Suppressor macrophage (primary cell): ENCODE measurements at regions not wholly inside any gene's neighbourhood (a gene's known extent, or its start where the extent isn't known, plus 50 kb on each side); places are given as distances from the start of the nearest gene placed in this dataset.

Experiments
- DNase-seq, 4 experiments: peaks; one replicate each; pipeline ENCODE4 v3.0.0-alpha.2; 2020 to 2022

- DNase-seq = no peak
Observed at GRCh38 chr12:115758183-115758582, 519.3 kb downstream of the MED13L start.

GRCh38 chr12:115756804-115757203 is 520.7 kb downstream of the MED13L start:
- DNase-seq = no peak

DNA sequence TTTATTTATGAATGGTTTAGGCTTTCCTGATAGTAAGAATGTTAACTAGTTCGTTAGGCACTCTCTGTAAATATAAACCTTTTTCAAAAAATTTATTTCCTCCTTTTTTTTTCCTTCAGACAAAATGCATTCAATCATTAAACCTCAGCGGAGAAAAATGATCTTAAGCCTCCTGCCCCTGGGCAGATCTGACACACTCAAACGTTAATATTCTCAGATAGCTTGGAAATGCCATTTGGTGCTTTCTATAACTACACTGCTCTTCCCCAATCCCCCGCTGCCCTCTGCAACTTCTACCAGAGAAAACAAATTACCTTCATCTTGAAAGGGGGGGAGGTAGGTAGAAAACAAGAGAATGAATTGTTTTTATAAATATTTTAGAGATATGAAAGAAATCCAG is 521.2 kb downstream of the MED13L start:
- no peak for DNase-seq

DNA sequence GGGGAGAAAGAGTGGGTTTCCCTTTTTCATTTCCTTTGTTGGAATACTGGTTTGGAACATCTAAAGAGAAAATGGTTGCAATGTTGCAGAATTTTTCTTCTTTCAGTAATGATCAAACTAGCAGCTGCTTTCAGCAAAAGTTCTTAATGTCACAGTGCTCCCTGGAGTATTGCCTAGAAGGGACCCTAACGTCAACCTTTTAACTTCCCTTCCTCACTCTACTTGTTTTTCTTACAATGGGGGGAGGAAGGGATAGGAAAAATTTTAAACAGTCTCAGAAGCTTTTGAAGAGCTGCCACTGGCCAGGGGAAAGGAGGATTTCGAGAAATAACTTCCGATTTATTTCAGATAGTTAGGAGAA is 521.8 kb downstream of the MED13L start:
- DNase-seq = no peak

DNA sequence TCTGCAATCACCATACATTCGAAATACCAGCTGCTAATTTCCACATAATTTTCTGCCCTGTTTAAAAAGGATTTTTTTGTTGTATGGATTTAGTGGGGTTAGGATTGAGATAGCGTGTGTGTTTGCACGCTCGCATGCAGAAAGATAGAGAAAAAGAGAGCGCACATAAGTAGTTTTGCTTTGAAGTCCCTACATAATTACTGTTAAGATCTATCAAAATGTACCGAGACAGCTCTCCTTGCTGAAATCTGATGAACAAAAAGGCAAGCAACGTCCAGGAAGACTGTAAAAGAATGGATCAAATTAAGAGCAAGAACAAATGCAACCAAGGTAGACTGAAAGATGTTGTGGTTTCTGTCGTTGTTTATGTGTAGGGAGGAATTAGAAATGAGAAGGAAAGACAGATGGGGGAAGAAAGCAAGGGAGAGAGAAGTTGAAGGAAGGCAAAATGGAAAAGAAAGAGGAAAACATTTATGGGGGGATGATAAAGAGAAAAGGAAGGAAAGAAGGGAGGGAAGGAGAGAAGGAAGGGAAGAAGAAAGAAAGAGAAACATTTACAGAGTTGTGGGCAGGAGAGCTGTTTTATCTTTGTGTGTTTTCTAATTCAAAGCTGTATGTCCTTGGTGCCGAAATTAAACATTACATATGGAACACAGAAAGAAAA is 522.3 kb downstream of the MED13L start:
- no peak for DNase-seq

DNA sequence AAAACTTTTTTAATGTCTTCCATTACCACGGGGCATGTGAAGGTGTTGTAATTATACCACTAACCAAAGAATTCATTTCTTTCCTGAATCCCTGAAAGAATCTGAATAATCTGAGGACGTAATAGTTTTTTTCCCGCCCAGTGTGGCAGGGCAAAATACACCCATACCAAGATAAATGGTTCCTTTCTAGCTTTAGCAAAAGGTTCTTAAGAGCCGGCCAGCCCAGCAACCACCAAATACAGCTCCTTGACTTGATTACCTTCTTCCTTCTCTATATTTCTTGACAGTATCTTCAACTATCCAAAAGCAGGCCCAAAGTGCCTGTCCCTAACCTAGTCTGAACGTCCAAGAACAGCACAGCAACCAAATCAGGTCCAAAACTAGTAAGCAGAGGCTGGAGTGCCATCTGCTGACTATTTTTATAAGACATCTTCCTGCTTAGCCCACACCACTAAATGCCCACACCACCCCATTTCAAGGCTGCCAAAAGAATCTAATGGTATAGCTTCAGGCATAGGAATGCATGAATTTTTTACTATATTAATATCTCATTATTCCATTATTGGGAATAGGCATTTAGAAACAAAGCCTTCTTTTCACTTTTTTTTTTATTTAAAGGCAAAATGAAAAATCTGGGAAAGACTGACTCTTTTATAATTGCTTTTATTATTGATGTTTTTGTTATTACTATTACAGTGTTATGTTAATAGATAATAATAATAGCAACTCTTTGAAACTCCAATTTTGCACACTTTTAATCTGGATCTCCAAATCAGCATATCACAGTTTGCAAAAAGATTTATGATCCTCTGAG is 524.4 kb downstream of the MED13L start:
- DNase-seq = peak; percentile 31 to 53 (median 48)

DNA sequence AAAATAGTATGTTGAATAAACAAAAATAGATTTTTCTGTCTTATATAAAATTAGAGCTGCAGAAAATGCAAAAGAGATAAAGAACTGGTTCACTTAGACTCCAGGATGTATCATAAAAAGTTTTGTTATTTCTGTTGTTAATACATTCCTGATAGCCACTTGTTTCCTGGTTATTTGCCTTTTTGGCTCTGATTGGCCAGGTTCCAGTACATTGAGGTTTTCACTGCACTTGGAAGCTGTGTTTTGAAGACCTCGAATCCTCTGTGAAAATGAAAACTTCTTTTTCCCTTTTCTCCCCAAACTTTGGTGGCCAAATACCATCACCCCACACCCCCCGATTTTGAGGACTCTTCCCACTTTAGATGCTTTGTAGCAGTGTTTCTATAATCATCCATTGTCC is 525.3 kb downstream of the MED13L start:
- DNase-seq = no peak

- DNase-seq = no peak
Observed at GRCh38 chr12:115750340-115750739, 527.2 kb downstream of the MED13L start.

DNA sequence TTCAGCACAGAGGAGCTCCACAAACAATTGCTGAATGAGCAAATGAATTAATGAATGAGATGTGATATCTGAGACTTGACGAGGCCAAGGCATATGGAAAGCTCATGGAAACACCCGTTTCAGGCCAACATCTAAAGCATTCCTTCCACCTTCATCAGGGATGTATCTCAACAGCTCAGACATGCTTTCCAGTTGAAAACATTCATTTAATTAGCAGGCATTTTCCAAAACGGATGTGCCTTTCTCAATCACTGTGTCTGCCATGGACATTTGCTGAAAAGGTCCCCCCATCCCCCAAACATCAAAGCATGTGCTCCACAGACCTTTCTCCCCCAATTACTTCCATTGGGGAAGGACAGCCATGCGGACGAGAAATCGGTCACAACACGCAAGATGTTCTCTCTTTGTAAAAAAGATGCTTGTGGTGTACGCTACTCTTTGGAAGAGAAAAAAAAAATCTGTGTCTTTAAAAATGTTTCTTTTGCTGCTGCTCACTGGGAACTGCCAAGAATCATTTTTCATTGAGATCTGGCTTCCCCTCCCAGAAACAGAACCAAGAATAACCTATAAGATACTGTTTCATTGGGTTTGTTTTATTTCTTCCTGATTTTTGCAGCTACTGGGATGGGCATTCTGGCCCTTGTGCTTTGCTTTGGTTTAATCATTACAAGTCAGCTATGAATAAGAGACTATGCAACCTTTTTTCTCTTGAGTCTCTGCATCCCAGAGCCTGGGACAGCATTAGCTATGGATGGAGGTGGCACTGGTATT is 528.2 kb downstream of the MED13L start:
- no peak for DNase-seq

GRCh38 chr12:115740586-115741155 is 536.8 kb downstream of the MED13L start:
- no peak for DNase-seq

DNA sequence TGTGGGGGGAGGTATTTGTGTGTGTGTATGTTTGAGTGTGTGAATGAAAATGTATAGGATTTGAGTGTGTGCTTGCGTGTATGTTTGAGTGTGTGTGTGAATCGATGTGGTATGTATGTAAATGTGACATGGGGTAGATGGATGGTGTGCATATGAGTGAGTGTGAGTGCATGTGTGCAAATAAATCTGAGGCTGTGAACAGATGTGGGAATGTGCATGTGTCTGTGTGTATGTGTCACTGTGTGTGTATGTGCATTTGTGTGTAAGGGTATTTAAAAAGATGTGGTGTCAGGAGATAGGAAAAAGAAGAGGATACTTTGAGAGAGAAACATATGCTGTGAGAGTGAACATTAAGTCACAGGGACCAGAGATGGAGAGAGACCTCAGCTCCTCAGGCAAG is 539.6 kb downstream of the MED13L start:
- no peak for DNase-seq

GRCh38 chr12:115736360-115736759 is 541.1 kb downstream of the MED13L start:
- no peak for DNase-seq

- DNase-seq = no peak
Observed at GRCh38 chr12:115730975-115731541, 546.4 kb downstream of the MED13L start.

- DNase-seq = no peak
Observed at GRCh38 chr12:115726691-115727090, 550.8 kb downstream of the MED13L start.

- DNase-seq = no peak
Observed at GRCh38 chr12:115722181-115722580, 555.3 kb downstream of the MED13L start.

- DNase-seq = no peak
Observed at GRCh38 chr12:115716551-115716950, 560.9 kb downstream of the MED13L start.

DNA sequence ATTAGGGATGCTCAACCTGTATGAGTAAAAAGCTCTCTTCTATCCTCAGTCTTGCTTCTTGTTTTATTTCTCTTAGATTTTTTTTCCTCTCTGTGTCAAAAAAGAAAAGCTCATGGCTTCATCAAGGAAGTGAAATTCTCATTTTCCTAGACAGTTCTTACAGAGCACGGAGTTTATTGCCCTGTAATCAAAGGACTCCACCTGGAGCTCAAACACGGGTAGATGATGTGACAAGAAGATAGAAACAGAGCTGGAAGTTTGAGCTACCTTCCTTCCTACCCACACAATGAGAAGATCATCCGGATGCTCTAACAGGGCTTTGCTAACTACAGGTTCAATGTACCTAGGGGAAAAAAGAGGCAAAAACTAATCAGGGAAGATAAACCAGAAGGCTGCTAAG is 564.8 kb downstream of the MED13L start:
- no peak for DNase-seq

GRCh38 chr12:115710104-115710564 is 567.4 kb downstream of the MED13L start:
- no peak for DNase-seq

- DNase-seq = no peak
Observed at GRCh38 chr12:115709540-115710011, 567.9 kb downstream of the MED13L start.

DNA sequence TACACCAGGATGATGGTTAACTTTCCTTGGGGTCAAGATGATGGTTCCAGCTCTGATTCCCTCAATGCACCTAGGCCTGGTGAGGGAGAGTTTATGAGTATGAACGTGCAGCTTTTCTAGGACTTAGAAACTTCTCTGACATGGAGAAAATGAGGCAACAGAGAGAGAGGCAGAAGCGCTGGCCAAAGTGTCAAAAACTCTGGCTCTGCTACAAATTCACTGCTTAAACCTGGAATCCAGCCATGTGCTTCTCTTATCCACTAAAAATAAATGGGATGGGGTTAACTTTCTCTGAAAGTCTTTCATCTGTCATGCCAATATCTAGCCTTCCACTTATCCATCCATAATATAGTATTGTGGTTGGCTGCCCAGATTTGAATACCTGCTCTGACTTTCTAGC is 568.7 kb downstream of the MED13L start:
- DNase-seq = no peak

- DNase-seq = no peak
Observed at GRCh38 chr12:115700896-115701465, 576.5 kb downstream of the MED13L start.

- no peak for DNase-seq
Observed at GRCh38 chr12:115700081-115700480, 577.4 kb downstream of the MED13L start.
